NOMO-1 treated with DMSO at 0.1 percent for 48 hours (cell line): ENCODE measurements at regions not wholly inside any gene's neighbourhood (a gene's known extent, or its start where the extent isn't known, plus 50 kb on each side); places are given as distances from the start of the nearest gene placed in this dataset.

Source experiments
- DNase-seq: peaks from one replicate; lab custom pipeline; 2025; ENCODE audit not compliant: unreplicated experiment; lab: John Stamatoyannopoulos, UW

DNA sequence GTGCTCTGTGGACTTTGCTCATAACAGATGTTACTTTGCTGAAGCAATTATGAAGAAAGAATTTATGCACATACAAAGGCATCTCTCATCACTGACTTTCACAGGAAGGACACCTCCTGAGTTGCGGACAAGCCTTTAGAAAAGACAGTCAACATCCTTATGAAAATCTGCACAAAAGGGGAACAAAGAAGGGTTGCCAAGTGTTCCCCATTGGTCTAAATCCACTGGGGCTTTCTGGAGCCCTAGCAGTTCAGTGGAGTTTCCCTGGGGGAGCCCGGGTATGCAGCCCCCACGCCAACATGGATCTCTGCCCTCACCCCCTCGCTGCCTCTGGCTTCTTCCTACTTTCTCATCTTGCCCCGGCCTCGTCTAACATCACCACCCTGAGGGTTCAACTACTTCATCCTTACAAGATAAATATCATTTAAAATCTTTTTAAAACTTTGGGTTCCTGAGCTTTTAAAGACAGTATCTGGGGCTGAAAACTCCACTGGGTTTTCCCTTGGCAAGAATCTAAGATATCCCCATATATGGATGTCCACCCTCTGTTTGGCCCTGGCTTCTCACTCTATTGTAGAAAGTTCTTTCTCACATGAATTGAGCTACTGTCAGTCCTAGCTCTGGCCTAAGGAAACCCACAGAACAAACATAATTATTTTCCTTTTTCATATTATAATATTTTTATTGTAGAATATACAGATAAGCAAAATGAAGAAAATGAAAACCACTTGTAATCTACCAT, 207.9 kb upstream of the RGMA start:
- DNase-seq = no peak

DNA sequence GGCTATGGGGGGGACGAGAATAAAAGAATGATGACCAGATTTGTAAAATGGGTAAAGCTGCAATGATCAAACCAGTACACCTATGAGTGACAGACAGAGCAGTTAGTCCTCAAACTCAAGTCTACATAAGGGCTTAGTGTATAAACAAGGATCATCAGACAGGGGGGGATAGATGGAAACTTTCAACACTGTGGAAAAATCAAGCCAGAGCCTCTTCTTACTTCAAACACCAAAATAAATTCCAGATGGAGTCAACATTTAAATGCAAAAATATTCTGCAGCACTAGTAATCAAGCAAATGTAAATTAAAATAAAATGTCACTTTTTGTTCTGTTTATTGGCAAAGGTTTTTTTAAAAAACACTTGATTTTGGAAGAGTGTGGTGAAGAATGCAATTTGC, 205.9 kb upstream of the RGMA start:
- no peak for DNase-seq

DNA sequence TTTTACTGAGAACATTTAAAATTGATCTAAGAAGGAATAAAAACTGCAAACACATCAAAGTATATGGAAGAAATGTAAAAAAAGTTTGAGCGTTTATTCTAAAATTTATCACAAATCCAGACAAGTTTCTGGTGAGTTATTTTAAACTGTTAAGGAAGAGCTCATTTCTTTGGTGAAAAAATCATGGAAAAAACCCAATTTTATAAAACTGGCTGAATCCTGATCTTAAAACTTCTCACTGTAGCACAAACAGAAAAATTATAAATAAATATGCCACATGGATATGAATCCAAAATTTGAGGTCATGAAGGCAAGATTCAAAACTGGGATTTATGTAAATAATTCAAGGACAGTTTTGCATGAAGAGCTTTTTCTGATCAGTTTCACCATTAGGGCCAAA, 205.1 kb upstream of the RGMA start:
- no peak for DNase-seq

DNA sequence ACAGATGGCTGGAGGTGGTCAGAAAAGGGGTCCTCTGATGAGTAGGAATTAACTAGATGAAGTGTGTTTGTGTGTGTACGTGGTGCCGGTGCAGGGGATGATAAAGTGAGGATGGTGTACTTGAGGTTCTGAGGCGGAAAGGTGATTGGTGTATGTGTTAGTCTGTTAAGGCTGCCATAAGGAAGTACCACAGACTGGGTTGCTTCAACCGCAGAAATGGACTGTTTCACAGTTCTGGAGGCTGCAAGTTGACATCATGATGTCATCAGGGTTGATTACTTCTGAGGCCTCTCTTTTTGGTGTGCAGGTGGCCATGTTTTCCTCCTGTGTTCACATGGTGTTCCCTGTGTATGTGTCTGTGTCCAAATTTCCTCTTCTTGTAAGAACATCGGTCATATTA, 202.4 kb upstream of the RGMA start:
- DNase-seq = no peak

DNA sequence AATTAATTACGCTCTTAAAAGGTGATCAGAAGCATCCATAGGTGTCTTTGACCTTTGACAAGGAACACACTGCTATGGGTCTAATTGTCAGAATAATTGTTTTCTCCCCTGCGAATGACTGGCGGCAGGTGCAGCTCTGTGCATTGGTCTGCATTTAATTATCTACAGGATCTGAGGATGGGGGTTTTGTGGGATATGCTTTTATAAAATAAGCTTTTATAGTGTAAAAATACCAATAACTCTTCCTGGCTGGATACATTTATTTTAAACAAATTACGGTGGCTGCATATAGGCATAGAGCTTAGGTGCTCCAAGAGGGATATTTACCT, 201.6 kb upstream of the RGMA start:
- DNase-seq = no peak

DNA sequence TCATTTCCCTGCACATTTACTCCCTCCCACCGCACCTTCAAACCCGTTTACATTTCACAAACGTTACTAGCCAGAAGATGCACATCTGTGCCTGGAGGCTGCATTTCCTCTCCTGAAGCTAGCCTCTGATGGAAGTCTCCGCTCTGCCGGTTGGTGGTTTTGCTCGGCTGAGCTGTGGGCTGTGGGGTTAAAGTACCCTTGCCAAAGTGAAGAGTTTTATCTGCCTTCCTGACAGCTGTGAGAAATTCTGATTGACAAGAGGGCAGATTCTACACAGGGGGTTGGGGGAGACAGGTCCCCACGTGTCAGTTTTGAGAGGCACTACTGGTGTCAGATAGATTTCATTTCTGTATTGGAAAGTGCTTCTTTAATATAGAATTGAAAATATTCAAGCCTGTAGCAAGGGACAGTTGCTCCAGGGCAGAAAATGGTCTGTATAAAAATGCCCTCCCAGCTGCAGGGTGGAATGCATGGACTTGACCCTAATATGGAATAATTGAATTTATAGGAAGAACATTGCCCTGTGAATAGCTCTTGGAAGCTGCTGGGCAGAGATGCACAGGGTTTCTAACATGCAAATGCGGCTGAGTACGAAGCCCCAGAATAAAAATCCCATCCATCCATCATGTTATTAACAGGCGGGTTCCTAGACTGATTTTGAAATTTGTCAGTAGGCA, 201.1 kb upstream of the RGMA start:
- DNase-seq = no peak

DNA sequence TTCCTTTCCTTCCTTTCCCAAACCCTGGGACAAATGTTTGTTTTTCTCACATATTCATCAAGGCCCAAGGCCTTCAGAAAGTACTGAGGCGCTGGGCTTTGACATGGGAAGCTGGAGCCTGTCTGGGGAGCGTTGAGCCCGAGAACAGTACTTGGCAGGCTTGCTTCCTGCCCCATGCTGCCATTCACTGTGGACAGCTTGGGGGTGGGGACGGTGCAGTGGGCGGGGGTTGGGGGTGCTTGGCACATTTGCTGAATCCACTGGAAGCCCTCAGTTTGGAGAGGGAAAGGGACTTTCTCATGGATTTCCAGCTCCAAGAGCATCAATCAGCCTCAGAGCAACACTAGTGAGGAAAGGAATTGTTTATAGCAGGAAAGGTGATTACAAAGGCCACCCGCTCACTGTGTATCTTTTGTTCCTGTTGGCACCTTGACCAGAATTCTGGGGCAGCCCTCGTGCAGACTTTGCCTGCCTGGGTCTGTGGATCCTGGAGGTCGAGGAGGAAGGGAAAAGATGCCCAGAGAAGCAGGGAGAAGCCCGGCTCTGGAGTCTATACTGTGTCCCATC, 199.8 kb upstream of the RGMA start:
- no peak for DNase-seq

DNA sequence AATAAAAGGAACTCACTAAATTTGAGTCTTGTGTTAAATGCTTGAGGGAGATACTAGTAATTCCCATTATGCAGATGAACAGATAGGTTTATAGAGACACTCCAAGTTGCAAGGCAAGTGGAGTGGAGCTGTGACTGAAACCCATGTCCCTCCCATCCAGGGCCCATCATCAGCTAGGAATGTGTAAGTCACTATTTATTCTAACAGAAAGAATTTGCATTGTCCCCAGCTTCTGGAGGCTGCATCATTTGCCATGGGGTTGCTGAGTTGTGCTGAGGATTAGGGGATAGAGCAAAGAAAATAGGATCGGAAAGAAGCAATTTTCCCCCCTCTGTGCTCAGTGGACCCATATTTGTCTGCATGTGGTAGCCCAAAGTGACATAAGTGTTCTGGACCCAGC, 197.4 kb upstream of the RGMA start:
- DNase-seq = no peak

DNA sequence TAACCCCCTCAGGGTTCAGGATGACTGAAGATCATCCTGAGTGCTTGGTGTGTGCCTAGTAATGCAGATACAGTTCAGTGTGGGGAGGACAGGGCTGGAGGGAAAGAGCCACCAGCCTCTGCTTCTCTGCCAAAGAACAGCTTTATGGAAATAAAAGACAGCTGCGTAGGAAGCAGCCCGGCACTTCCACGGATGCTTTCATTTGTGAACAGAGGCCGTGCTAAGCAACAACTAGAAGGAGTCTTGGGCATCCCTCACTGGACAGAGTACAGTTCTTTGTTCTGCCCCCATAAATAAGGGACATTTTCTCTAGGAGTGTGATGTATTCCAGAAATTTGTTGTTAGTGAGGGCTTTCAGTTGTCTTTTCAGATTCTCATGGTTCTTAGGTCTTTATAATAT, 194.8 kb upstream of the RGMA start:
- no peak for DNase-seq

DNA sequence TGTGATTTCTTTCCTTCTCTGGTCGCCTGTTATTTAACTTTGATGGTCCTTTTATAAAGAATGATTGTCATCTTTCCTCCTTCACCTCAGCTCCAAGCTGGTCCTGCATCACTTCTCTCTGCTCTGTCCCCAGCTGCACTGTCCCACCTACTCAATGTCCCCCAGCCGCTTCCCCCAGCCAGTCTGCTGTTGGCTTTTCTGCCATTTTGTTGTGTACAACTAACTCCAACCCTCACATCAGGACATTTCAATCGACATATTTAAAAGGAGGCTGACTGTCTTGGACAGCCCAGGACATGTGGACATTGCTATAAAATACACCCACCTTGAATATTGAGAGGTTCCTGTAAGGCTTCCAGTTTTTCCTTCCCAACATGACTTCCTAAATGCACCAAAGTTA, 193.8 kb upstream of the RGMA start:
- DNase-seq = no peak

DNA sequence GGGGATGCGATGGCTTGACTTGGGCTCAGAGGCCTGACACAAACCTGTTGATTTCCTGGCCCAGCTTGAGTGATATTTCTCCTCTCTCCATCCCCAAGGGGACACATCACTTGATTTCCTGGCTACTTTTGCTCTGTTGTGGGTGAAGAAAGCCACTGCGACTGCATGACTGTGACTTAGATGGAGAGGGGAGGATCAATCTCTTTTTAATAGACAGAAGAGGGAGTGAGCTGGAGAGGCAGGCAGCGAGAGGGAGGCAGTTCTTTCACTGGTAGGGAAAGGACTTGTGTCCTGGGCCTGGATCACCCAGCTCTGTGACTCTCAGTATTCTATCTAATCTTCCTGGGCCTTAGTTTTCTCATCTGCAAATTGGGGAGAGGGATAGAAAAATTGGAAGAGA, 189.8 kb upstream of the RGMA start:
- DNase-seq = no peak

DNA sequence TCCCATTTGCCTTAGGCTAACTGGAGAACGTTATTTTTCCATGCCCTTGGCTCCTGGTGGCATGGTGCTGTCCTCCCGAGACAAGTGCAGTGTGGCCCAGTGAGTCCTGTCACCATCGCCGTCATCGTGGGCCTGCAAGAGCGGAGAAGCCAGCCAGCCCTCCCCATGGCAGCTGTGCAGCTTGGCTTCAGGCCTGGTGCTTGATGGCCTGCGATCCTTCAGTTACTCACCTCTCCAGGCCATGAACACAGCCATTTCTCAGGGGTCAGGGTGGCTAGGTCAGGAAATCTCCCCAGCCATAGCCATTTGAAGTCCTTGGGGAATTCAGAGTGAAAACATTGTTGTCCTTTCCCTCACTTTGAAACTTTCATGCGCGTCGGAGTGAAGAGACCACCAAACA, 189.0 kb upstream of the RGMA start:
- DNase-seq = no peak

DNA sequence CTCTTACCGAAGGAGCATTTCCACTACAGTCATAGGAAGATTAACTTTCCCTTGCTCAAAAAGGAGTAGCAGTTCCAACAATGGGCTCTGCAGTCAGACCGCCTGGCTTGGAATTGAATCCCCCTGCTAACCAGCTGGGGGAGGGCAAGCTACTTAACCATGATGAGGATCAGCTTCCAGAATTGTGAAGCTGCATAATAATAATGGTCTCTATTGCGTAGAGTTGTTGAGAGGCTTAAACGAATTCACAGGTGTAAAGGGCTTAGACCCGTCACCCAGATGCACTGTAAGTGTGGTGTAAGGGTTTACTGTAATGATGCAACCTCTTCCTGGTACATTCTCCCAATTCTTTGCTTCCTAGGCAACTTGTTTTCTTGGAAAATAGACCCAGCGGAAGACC, 185.2 kb upstream of the RGMA start:
- DNase-seq = no peak

DNA sequence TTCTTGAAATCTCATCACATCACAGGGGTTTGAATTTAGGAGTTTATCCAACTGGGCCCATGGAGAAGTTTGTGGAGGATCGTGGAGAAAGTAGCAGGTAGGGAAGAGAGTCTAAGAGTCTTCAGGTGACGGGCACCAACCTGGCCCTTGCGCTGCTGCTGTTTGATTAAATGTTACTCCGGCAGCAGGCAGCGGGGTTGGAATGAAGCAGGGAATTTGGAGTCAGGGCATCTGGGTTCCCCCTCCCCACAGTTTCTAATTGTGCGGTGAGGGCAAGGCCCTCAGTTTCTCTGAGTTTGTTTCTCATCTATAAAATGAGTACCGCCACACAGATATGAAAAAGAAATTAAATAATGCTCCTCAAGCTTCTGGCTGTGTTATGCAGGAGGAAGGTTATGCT, 182.9 kb upstream of the RGMA start:
- DNase-seq = no peak

DNA sequence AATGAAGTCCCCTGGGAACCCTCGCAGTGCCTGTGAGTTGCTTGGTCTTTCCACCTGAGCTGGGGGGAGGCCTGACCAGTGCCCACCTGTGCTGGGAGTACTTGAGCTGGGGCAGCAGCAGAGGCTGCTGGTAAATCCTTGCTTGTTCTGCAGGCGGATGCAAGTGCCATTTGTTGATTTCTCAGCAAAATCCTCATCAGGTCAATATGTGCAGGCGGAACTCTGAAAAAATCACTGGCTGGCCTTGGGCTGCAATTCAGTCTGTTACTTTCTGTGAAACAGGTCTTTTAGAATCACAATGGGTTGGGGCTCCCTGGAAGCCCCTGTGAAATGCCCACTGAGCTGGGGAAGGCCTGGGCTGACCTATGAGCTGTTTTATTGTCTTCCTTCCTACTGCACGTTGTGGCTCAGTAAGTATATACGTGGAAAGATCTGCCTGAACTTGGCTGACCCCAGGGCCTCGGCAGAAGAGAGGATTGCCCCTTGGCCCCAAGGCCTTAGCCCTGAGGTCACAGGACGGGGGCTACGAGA, 182.0 kb upstream of the RGMA start:
- no peak for DNase-seq

DNA sequence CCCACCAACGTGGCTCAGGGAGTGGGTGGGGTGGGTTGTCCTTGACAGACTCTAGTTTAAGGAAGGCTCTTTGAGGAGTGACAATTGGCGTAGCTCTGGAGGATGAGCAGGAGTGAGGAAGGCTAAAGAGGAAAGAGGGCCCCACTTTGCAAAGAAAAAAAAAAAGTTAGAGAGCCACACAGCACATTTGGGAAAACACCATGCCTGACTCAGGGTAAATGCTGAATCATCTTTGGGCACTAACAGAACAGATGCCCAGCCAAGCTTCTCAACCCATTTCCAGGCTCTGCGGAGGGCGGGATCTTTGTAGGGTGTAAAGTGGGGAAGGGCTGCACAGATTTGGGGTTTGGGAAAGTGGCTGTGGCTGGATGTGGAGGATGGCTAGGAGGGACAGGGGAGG, 179.1 kb upstream of the RGMA start:
- DNase-seq = no peak

DNA sequence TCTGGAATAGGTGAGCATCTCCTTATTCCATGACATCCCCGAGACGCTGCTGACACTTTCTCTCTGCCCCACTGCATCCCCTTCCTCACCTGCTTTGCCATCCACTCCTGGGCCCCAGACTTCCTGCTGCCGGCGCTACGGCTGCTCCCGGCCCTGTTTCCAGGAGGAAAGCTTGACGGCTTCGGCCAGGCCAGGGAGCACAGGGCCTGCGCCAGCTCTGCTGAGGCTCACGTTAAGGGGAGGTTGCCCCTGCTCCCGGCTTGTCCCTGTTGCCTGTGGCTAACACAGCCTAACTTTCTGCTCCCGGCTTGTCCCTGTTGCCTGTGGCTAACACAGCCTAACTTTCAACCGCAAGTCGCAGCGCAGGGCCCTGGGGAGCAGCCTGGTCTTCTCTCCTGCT, 177.3 kb upstream of the RGMA start:
- DNase-seq = no peak

DNA sequence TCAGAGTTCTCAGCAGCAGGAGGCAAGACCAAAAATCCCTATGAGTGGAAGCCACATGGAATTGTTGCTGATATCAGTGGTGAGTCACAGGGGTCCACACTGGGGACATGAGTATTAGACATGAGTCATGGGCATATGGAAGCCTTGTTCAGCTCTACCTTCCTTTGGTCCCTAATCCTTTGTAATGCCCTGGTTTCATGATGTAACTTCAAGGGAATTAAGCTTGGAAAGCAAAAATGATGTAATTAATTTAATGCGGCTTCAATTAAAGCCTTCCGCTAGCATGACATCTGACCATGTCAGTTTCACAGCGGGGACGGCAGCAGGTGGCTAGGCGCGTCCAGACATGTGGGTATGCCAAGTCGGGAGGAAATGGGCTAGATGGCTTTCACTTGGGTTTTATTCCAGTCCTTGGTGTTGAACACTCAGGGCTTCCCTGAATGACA, 176.1 kb upstream of the RGMA start:
- no peak for DNase-seq

DNA sequence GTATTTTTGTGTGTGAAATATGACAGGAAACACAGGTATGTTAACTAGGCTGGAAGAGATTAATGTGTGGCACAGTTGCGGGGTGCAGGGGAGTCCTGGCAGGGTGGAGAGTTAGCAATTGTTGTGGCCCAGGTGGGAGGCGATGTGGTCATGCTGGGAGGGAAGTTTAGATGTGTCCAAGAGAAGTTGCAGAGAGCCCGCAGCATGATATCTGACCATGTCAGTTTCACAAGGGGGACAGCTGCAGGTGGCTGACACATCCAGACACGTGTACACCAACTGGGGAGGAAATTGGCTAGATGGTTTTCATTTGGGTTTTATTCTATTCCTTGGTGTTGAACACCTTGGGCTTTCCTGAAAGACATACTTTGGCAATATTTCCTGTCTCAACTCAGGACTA, 172.8 kb upstream of the RGMA start:
- DNase-seq = no peak

DNA sequence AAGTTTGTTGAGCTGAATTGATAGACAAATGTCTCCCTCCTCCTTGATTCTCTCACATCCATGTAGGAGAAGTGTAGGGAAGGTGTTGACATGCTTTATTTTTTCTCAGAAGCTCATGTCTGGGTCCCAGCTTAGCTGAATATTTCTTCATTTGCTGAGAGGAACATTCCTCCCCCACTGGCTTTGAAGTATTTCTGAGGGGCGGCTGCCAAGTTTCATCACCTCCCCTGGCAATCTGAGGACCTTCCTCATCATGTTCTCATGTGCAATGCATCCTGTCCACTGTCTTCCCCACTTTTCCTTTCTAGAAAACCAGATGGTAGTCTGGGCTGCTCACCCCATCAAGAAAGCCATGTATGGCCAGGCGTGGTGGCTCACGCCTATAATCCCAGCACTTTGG, 168.9 kb upstream of the RGMA start:
- DNase-seq = no peak

DNA sequence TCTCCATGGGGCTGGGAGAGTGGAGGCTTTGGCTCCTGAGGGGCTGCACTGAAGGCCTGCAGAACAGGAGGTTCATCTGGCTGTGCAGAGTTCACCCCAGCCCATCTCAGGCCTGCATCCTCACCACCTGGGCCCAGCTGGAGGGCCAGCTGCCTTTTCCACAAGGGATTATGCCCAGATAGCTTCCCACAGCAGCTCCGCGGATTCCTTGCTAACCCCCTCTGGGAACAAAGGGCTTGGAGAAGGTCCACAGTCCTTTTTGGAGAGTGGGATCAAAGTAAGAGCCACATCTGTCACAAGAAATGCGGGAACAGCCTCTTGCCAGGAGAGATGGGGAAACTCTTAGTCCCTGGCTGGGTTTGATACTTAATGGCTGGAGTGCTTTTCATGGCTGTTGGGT, 164.7 kb upstream of the RGMA start:
- no peak for DNase-seq

DNA sequence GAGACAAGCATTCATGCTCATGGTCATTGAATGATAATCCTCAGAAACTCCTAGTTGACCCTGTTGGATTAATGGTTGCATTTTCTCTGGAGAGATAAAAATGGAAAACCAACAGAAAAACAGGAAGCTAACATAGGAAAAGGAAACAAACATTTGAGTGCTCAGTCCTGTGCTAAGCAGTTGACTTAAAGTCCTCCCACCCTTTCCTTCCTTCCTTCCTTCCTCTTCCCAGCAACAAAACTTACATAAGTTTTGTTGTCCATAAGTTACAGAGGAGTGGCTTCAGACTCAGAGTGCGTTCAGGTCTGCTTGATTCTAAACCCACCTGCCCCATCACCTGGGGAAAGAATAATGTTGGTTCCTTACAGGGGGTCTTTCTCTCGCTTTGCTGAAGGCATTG, 163.8 kb upstream of the RGMA start:
- DNase-seq = no peak

DNA sequence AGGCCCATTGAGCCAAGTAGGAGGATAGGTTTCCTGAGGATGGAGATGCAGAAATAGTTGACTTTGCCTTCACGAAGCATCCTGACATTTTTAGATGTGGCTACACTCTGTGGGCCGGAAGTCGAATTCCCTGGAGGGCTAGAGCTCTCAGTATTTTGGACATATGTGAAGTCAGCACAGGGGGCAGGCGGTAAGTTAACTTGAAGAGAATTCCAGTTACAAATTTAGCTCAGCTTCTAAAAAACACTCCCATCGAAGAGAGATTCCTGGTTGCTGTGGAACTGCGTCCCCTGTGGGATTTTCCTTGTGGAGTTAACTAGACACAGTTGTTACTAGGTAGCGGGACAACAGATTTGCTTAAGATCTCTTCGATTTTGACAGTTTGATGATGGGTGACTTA, 161.9 kb upstream of the RGMA start:
- DNase-seq = no peak
